HCT116 (cell line): ENCODE measurements at regions not wholly inside any gene's neighbourhood (a gene's known extent, or its start where the extent isn't known, plus 50 kb on each side); places are given as distances from the start of the nearest gene placed in this dataset.

ENCODE experiments used
- ATAC-seq: fragments of 200-7000 bp; cut with Tn5 transposase; 2 replicates; pipeline ENCODE4 v1.9.1; 2020; ENCODE audit warnings: mild to moderate bottlenecking, moderate library complexity
- BruUV-seq: library from RNA; stranded (reverse); fragments of 400-500 nt; replicated peaks from 2 replicates; lab custom pipeline; 2021; lab: Mats Ljungman, UMichigan
- CTCF ChIA-PET: fragments of 300-600 bp; sonication (Branson Sonifier 250); formaldehyde crosslinking; loops from one replicate; lab custom pipeline; 2021; ENCODE audit warnings: antibody characterized with exemption; lab: Charles Lee
- POLR2A ChIA-PET: fragments of 300-600, 350-600 bp; sonication (Branson Sonifier 250); formaldehyde crosslinking; loops from one replicate; lab custom pipeline; 2021; ENCODE audit warnings: antibody characterized with exemption; lab: Charles Lee
- RAD21 ChIA-PET, 2 experiments: fragments of 300-600 bp; sonication (Branson Sonifier 250); formaldehyde crosslinking; loops; one replicate each; lab custom pipeline; 2023; ENCODE audit warnings: low total read pairs in 2 of 2; ENCODE audit not compliant: uncharacterized antibody in 2 of 2, unreplicated experiment in 2 of 2, low non-redundant PET in 1 of 2; lab: Charles Lee
- DNase-seq: peaks from one replicate; pipeline ENCODE4 v3.0.0-alpha.2; 2010; ENCODE audit warnings: low read depth, low spot score
- H2AFZ ChIP-seq: fragments of 200-600 bp; shearing (Covaris generic), sonication (generic); 2 replicates; pipeline ENCODE4 v1.6.1; 2017; ENCODE audit warnings: low read depth, mixed run types, mixed read lengths, antibody characterized with exemption, low read length; ENCODE audit not compliant: poor library complexity, severe bottlenecking
- H3K27ac ChIP-seq: 2 replicates; pipeline ENCODE4 v1.5.1; 2012; ENCODE audit warnings: low read depth, low read length
- H3K27me3 ChIP-seq: fragments of 200-600 bp; sonication (generic); 2 replicates; pipeline ENCODE4 v1.6.1; 2016; ENCODE audit warnings: mixed run types, low read length, mixed read lengths; ENCODE audit not compliant: insufficient read depth
- H3K36me3 ChIP-seq, 2 experiments: fragments of 200-500 bp in 1 of 2; fragments of 200-600 bp in 1 of 2; sonication (Bioruptor generic) in 1 of 2; sonication (generic) in 1 of 2; 2 replicates each; pipeline versions ENCODE4 v1.5.1 to v1.6.1; 2014 to 2016; ENCODE audit warnings: low read length in 2 of 2, inconsistent platforms in 1 of 2, mixed read lengths in 1 of 2, mixed run types in 1 of 2; ENCODE audit not compliant: insufficient read depth in 2 of 2, control insufficient read depth in 1 of 2
- H3K4me1 ChIP-seq, 2 experiments: fragments of 200-600 bp in 1 of 2; sonication (generic) in 1 of 2; 2 replicates each; pipeline versions ENCODE4 v1.5.1 to v1.6.1; 2012 to 2017; ENCODE audit warnings: low read length in 2 of 2, inconsistent platforms in 1 of 2, mild to moderate bottlenecking in 1 of 2, mixed read lengths in 1 of 2, mixed run types in 1 of 2, moderate library complexity in 1 of 2; ENCODE audit not compliant: insufficient read depth in 2 of 2, control insufficient read depth in 1 of 2
- H3K4me2 ChIP-seq: fragments of 200-600 bp; sonication (generic); 2 replicates; pipeline ENCODE4 v1.6.1; 2017; ENCODE audit warnings: mixed run types, low read length, mixed read lengths
- H3K4me3 ChIP-seq, 2 experiments: fragments of 200-600 bp in 1 of 2; sonication (generic) in 1 of 2; replicated peaks in 1 of 2; 2 replicates each; pipeline ENCODE4 v1.5.1; 2011 to 2016; ENCODE audit warnings: low read length in 2 of 2, control low read depth in 1 of 2, low read depth in 1 of 2, mild to moderate bottlenecking in 1 of 2, mixed read lengths in 1 of 2, mixed run types in 1 of 2
- H3K79me2 ChIP-seq: fragments of 200-600 bp; sonication (generic); 2 replicates; pipeline ENCODE4 v1.6.1; 2017; ENCODE audit warnings: mild to moderate bottlenecking, mixed run types, low read length, moderate library complexity, mixed read lengths; ENCODE audit not compliant: insufficient read depth
- H3K9ac ChIP-seq: fragments of 200-600 bp; sonication (generic); 2 replicates; pipeline ENCODE4 v1.6.1; 2016; ENCODE audit warnings: low read length, mixed read lengths
- H3K9me2 ChIP-seq: fragments of 200-600 bp; sonication (generic), shearing (Covaris generic); 2 replicates; pipeline ENCODE4 v1.6.1; 2017; ENCODE audit warnings: mixed run types, mild to moderate bottlenecking, moderate library complexity; ENCODE audit not compliant: insufficient read depth
- H3K9me3 ChIP-seq, 2 experiments: fragments of 200-500 bp in 1 of 2; fragments of 200-600 bp in 1 of 2; sonication (Bioruptor generic) in 1 of 2; sonication (generic) in 1 of 2; 2 replicates each; pipeline ENCODE4 v1.6.1; 2014 to 2017; ENCODE audit warnings: low read length in 2 of 2, mixed read lengths in 2 of 2, inconsistent platforms in 1 of 2, low read depth in 1 of 2, mild to moderate bottlenecking in 1 of 2, mixed run types in 1 of 2, moderate library complexity in 1 of 2; ENCODE audit not compliant: control insufficient read depth in 1 of 2, insufficient read depth in 1 of 2
- H4K20me1 ChIP-seq: fragments of 200-600 bp; sonication (generic), shearing (Covaris generic); 2 replicates; pipeline ENCODE4 v1.6.1; 2017; ENCODE audit warnings: mixed run types, mild to moderate bottlenecking, moderate library complexity; ENCODE audit not compliant: insufficient read depth
- CEBPB ChIP-seq: IDR thresholded peaks from 2 replicates; pipeline ENCODE4 v1.6.1; 2012; ENCODE audit warnings: low read depth
- CTCF ChIP-seq, 3 experiments: fragments of 200-600 bp in 1 of 3; sonication (generic) in 1 of 3; IDR thresholded peaks in 2 of 3; conservative IDR thresholded peaks in 1 of 3; 2 replicates each; pipeline ENCODE4 v1.5.1; 2012 to 2017; ENCODE audit warnings: low read depth in 2 of 3, low read length in 2 of 3, antibody characterized with exemption in 1 of 3, borderline replicate concordance in 1 of 3, control low read depth in 1 of 3, mild to moderate bottlenecking in 1 of 3, mixed read lengths in 1 of 3, mixed run types in 1 of 3, moderate library complexity in 1 of 3; ENCODE audit not compliant: insufficient read depth in 1 of 3
- EZH2phosphoT487 ChIP-seq: fragments of 200-600 bp; IDR thresholded peaks from 2 replicates; pipeline ENCODE4 v1.6.1; 2018; ENCODE audit warnings: antibody characterized with exemption, borderline replicate concordance
- JUND ChIP-seq: IDR thresholded peaks from 2 replicates; pipeline ENCODE4 v1.6.1; 2012
- RAD21 ChIP-seq: IDR thresholded peaks from 2 replicates; pipeline ENCODE4 v1.6.1; 2012; ENCODE audit warnings: low read depth, mild to moderate bottlenecking
- SIN3A ChIP-seq: IDR thresholded peaks from 2 replicates; pipeline ENCODE4 v1.6.1; 2012; ENCODE audit warnings: low read depth
- intact Hi-C: fragments of 100-400 bp; cut with micrococcal nuclease; formaldehyde crosslinking; loops from 2 replicates; pipeline ENCODE4 v1.10.0; 2022
- TF ChIP-seq, protein P1 (sequence below): IDR thresholded peaks from 2 replicates; pipeline ENCODE4 v1.6.1; 2012; ENCODE audit warnings: low read depth

GRCh38 chr20:39106791-39107190 is 144.6 kb downstream of the DHX35 start (continued):
- TF ChIP-seq JUND, result no peak
- no peak for TF ChIP-seq SIN3A
- TF ChIP-seq CEBPB, result no peak
- no peak for TF ChIP-seq EZH2phosphoT487

GRCh38 chr20:39105551-39105950 is 143.4 kb downstream of the DHX35 start:
- Histone ChIP-seq H3K4me2 (no peak overlapping the region), H3K4me1 (peaks cover 21 to 40% of the 10 kb centered on the region in 2 experiments), H3K9me3 (no peaks in the 10 kb centered on the region)
- ATAC-seq, result no peak
- TF ChIP-seq, protein P1, sequence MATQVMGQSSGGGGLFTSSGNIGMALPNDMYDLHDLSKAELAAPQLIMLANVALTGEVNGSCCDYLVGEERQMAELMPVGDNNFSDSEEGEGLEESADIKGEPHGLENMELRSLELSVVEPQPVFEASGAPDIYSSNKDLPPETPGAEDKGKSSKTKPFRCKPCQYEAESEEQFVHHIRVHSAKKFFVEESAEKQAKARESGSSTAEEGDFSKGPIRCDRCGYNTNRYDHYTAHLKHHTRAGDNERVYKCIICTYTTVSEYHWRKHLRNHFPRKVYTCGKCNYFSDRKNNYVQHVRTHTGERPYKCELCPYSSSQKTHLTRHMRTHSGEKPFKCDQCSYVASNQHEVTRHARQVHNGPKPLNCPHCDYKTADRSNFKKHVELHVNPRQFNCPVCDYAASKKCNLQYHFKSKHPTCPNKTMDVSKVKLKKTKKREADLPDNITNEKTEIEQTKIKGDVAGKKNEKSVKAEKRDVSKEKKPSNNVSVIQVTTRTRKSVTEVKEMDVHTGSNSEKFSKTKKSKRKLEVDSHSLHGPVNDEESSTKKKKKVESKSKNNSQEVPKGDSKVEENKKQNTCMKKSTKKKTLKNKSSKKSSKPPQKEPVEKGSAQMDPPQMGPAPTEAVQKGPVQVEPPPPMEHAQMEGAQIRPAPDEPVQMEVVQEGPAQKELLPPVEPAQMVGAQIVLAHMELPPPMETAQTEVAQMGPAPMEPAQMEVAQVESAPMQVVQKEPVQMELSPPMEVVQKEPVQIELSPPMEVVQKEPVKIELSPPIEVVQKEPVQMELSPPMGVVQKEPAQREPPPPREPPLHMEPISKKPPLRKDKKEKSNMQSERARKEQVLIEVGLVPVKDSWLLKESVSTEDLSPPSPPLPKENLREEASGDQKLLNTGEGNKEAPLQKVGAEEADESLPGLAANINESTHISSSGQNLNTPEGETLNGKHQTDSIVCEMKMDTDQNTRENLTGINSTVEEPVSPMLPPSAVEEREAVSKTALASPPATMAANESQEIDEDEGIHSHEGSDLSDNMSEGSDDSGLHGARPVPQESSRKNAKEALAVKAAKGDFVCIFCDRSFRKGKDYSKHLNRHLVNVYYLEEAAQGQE, result no peak
- TF ChIP-seq CTCF (IDR thresholded peaks at IDR 0.05 in 2 of 3, conservative IDR thresholded peaks at IDR 0.05 in 1 of 3; ENCODE audit: borderline replicate concordance in 1 of 3, insufficient read depth in 1 of 3, low read depth in 2 of 3, low read length in 2 of 3) (peak in 2 of 3 experiments; percentile 39 to 45; a peak in 4 of 6 replicates), RAD21 (peak; percentile 8; the same call in 1 of the 2 replicates)
- TF ChIP-seq, all 23 proteins: peak for 2
- CTCF ChIA-PET, result interaction anchor here (1.9 kb wide), 1 partner anchor 55 kb away, joined by 5 read pairs; no protein-coding TSS in a partner anchor
- no peak for DNase-seq
- Histone ChIP-seq H3K4me3 (no peak overlapping the region), H3K79me2 (no peaks in the 10 kb centered on the region), H3K9me2 (no peaks in the 10 kb centered on the region), H2AFZ (no peak overlapping the region), H3K36me3 (no peaks in the 10 kb centered on the region), H3K27me3 (peaks cover 4% of the 10 kb centered on the region; the same call in 1 of the 2 replicates), H4K20me1 (no peaks in the 10 kb centered on the region), H3K27ac (no peak overlapping the region), H3K9ac (no peak overlapping the region)
- POLR2A ChIA-PET, result no interaction called here
- intact Hi-C loops, result no loop called here
- no TSS peak for BruUV-seq
- RAD21 ChIA-PET, result no interaction called here
